ENCODE measurements at regions not wholly inside any gene's neighbourhood (a gene's known extent, or its start where the extent isn't known, plus 50 kb on each side); places are given as distances from the start of the nearest gene placed in this dataset.
"Not testable (repeated sequence)": the region's sequence is repeated elsewhere in the genome, so short reads cannot be mapped to it uniquely, and the experiment has no call there.

DNA sequence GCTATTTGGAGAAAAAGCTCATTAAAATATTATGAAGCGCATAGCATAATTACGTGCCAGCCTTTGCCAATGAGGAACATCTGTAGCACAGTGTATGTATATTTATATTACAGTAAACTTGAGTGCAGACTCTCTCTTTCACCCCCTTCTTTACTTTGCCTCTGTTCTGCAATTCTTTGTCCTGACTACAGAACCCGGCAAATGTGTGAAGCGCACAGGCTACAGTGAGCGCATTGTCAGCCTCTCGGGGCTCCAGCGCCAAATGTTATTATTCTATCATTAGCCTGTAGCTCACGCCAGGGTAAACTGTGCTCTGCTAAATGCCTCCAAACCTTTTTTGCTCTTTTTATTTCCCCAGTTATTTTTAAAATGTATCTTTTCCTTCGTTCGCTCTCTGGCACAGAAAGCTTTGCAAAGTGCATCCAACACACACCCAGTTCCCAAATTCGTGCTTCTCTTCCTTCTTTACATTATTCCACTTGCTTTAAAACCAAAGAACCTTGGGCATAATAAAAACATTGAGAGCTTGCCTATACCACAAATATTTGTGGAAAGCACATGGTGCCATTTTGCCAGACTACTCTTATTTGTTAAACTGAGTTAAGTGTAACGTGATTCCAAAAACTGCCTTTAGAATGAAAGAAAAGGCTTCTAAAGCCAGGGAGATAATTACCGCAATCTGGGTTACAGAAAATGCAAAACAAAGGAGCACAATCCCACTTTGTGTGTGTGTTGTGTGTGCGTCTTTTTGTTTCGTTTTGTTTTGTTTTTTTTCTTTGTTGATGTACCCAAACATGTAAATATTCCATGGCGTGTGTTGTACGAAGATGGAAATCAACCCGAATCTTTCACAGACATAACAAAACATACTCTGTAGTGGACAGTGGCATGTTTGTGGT lies 164.1 kb upstream of the MPDZ start:
- Histone ChIP-seq H3K27ac (no peak overlapping the region), H3K9me3 (ENCODE audit: severe bottlenecking) (no peaks in the 10 kb centered on the region), H3K27me3 (ENCODE audit: insufficient read depth, low read depth, severe bottlenecking) (no peaks in the 10 kb centered on the region), H3K36me3 (no peaks in the 10 kb centered on the region), H3K4me3 (ENCODE audit: low read depth, low read length) (no peak overlapping the region)
- TF ChIP-seq, protein P1, sequence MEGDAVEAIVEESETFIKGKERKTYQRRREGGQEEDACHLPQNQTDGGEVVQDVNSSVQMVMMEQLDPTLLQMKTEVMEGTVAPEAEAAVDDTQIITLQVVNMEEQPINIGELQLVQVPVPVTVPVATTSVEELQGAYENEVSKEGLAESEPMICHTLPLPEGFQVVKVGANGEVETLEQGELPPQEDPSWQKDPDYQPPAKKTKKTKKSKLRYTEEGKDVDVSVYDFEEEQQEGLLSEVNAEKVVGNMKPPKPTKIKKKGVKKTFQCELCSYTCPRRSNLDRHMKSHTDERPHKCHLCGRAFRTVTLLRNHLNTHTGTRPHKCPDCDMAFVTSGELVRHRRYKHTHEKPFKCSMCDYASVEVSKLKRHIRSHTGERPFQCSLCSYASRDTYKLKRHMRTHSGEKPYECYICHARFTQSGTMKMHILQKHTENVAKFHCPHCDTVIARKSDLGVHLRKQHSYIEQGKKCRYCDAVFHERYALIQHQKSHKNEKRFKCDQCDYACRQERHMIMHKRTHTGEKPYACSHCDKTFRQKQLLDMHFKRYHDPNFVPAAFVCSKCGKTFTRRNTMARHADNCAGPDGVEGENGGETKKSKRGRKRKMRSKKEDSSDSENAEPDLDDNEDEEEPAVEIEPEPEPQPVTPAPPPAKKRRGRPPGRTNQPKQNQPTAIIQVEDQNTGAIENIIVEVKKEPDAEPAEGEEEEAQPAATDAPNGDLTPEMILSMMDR (IDR thresholded peaks at IDR 0.05; ENCODE audit: low read depth, low read length): no peak
- no peak for DNase-seq

DNA sequence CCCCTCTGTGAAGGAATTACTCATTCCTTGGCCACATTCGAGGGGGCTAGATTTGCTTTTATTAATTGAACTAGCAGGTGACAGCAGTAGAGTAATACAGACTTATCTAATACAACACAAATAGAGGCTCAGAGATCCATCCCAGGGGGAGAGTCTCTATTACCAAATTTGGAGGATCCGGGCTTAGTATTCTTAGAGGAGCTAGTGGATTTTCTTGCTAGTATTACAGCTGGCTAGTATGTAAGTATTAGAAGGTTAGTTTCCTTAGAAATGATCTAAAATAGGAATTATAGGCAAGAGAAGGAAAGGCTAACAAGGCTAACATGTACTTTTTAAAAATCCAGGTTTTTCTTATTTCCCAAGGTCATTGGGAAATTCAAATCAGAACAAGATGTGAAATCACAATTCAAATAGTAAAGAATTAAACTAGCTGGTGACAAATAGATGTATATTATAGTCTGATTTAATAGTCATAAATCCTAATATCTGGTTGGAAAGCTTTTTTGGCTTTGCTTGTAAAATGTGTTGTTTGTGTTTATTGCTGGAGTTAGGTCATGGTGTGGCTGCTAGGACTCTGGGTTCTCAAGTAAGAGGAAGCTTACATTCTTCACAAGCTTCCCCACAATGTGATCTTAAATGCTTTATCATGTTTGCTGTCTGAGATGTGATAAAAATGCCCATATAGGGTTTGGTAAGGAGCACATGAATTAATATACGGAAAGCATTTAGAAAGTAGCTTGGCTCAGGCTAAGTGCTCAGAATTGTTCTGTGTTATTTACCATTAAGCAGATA lies 160.4 kb upstream of the MPDZ start:
- no peaks in the 10 kb centered on the region for H3K27me3 ChIP-seq (ENCODE audit: insufficient read depth, low read depth, severe bottlenecking)
- TF ChIP-seq, protein P1 (IDR thresholded peaks at IDR 0.05; ENCODE audit: low read depth, low read length): no peak
- no peak for DNase-seq

DNA sequence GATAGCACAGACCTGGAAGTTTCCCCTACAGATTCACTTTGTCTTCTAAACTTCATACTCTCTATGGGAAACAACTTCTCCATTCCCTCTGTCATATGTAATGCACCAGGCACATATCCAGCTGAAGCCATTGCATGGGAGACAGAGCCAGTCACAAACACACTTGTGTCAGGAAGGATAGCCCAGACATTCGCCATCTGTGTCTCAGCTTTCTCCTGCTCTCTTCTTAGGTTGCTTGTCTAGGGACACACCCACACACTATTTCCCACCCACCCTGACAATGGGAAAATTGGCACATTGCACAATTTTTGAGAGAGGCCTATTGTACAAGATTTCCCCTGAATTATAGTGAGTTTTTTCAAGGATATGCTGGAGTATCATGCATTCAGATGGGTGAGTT lies 158.4 kb upstream of the MPDZ start:
- Histone ChIP-seq H3K27ac (no peak overlapping the region), H3K36me3 (no peaks in the 10 kb centered on the region), H3K4me3 (ENCODE audit: low read depth, low read length) (no peak overlapping the region), H3K27me3 (ENCODE audit: insufficient read depth, low read depth, severe bottlenecking) (no peaks in the 10 kb centered on the region), H3K9me3 (ENCODE audit: severe bottlenecking) (no peaks in the 10 kb centered on the region)
- TF ChIP-seq, protein P1 (IDR thresholded peaks at IDR 0.05; ENCODE audit: low read depth, low read length): no peak
- DNase-seq: no peak

More for the DNA sequence above, 160.4 kb upstream of the MPDZ start:
- Histone ChIP-seq H3K4me3 (ENCODE audit: low read depth, low read length) (no peak overlapping the region), H3K36me3 (no peaks in the 10 kb centered on the region), H3K9me3 (ENCODE audit: severe bottlenecking) (no peaks in the 10 kb centered on the region), H3K27ac (no peak overlapping the region)

DNA sequence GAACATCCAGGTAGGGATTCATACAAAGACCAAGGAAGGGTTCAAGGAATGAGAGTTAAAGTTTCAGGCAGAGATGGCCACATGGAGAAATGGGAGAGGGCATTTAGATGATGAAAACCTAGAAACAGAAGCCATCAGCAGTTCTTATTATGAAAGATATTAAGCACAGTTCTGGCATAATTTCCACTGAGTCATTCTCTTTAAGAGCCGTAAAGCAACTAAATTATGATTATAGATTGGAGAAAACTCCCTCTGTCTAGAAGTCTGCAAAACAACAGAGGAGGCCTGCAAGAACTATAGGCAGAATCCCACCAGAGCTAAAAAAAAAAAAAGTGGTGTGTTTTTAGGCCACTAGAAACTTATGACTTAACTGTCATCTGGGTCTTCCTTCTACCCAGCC lies 157.1 kb upstream of the MPDZ start:
- H3K27ac ChIP-seq: no peak overlapping the region
- TF ChIP-seq, protein P1 (IDR thresholded peaks at IDR 0.05; ENCODE audit: low read depth, low read length): no peak
- H3K4me3 ChIP-seq (ENCODE audit: low read depth, low read length): no peak overlapping the region
- no peaks in the 10 kb centered on the region for H3K36me3 ChIP-seq
- no peak for DNase-seq
- no peaks in the 10 kb centered on the region for H3K9me3 ChIP-seq (ENCODE audit: severe bottlenecking)
- no peaks in the 10 kb centered on the region for H3K27me3 ChIP-seq (ENCODE audit: insufficient read depth, low read depth, severe bottlenecking)

DNA sequence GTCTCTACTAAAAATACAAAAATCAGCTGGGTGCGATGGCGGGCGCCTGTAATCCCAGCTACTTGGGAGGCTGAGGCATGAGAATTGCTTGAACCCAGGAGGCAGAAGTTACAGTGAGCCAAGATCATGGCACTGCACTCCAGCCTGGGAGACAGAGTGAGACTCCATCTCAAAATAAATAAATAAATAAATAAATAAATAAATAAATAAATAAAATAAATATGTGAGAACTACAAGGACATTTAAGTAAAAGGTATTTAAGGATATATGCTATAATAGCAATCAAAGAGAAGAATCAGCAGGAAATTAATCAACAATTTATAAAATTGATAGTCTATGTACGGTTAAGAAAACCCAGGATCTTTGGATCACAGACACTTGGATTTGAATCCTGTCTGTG lies 154.0 kb upstream of the MPDZ start:
- not testable (repeated sequence) for H3K4me3 ChIP-seq (ENCODE audit: low read depth, low read length); H3K36me3 ChIP-seq; H3K27ac ChIP-seq; DNase-seq; H3K27me3 ChIP-seq (ENCODE audit: insufficient read depth, low read depth, severe bottlenecking); H3K9me3 ChIP-seq (ENCODE audit: severe bottlenecking)

DNA sequence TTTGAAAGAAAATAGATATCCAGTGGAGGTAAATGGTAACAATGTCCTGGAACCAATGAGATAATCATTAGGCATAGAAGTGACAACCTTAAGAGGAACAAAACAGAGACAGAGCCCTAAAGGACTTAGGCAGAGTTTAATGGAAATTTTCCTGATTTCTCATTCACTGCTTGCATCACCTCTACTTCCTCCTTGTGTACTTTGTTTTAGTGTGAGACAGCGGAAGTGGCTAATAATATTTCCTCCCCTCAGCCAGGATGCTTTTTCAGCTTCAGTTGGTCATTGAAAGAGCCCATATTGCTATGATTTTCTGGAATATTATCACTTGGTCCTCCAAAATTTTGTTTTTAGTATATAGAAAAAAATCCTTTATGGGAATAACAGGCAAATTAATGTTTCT lies 153.4 kb upstream of the MPDZ start:
- no peaks in the 10 kb centered on the region for H3K9me3 ChIP-seq (ENCODE audit: severe bottlenecking)
- H3K27ac ChIP-seq: no peak overlapping the region
- DNase-seq: no peak
- H3K4me3 ChIP-seq (ENCODE audit: low read depth, low read length): no peak overlapping the region
- TF ChIP-seq, protein P1 (IDR thresholded peaks at IDR 0.05; ENCODE audit: low read depth, low read length): no peak
- H3K36me3 ChIP-seq: no peaks in the 10 kb centered on the region
- no peaks in the 10 kb centered on the region for H3K27me3 ChIP-seq (ENCODE audit: insufficient read depth, low read depth, severe bottlenecking)
